GM23248 (cell line): ENCODE measurements at regions not wholly inside any gene's neighbourhood (a gene's known extent, or its start where the extent isn't known, plus 50 kb on each side); places are given as distances from the start of the nearest gene placed in this dataset.

Source experiments
- DNase-seq: peaks from one replicate; pipeline ENCODE4 v3.0.0-alpha.2; 2015
- H2AFZ ChIP-seq: fragments of 200-600 bp; sonication (generic); 2 replicates; pipeline ENCODE4 v1.6.1; 2016; ENCODE audit warnings: antibody characterized with exemption
- H3F3A ChIP-seq: fragments of 200-600 bp; sonication (generic); 2 replicates; pipeline ENCODE4 v1.6.1; 2016; ENCODE audit warnings: mild to moderate bottlenecking, antibody characterized with exemption, mixed run types; ENCODE audit not compliant: insufficient read depth
- H3K27ac ChIP-seq: fragments of 200-600 bp; sonication (generic); 2 replicates; pipeline ENCODE4 v1.5.1; 2016; ENCODE audit warnings: mild to moderate bottlenecking
- H3K27me3 ChIP-seq: fragments of 200-600 bp; sonication (generic); replicated peaks from 2 replicates; pipeline ENCODE4 v1.6.1; 2016; ENCODE audit warnings: mild to moderate bottlenecking; ENCODE audit not compliant: insufficient read depth
- H3K36me3 ChIP-seq: fragments of 200-600 bp; sonication (generic); 2 replicates; pipeline ENCODE4 v1.6.1; 2016; ENCODE audit warnings: low read depth, mild to moderate bottlenecking
- H3K4me1 ChIP-seq: fragments of 200-600 bp; sonication (generic); 2 replicates; pipeline ENCODE4 v1.6.1; 2016; ENCODE audit warnings: mild to moderate bottlenecking; ENCODE audit not compliant: insufficient read depth
- H3K4me2 ChIP-seq: fragments of 200-600 bp; sonication (generic); one replicate; pipeline ENCODE4 v1.6.1; 2016; ENCODE audit warnings: mild to moderate bottlenecking; ENCODE audit not compliant: unreplicated experiment
- H3K4me3 ChIP-seq: fragments of 200-600 bp; sonication (generic); 2 replicates; pipeline ENCODE4 v1.5.1; 2016; ENCODE audit warnings: mild to moderate bottlenecking
- H3K79me2 ChIP-seq: fragments of 200-600 bp; sonication (generic); 2 replicates; pipeline ENCODE4 v1.6.1; 2016; ENCODE audit warnings: mild to moderate bottlenecking; ENCODE audit not compliant: insufficient read depth
- H3K9ac ChIP-seq: fragments of 200-600 bp; sonication (generic); 2 replicates; pipeline ENCODE4 v1.6.1; 2016; ENCODE audit warnings: mild to moderate bottlenecking
- H3K9me2 ChIP-seq: fragments of 200-600 bp; sonication (generic); 2 replicates; pipeline ENCODE4 v1.6.1; 2016; ENCODE audit warnings: mixed run types, mild to moderate bottlenecking, moderate library complexity; ENCODE audit not compliant: insufficient read depth
- H3K9me3 ChIP-seq: fragments of 200-600 bp; sonication (generic); one replicate; pipeline ENCODE4 v1.6.1; 2017; ENCODE audit warnings: low read depth
- H4K20me1 ChIP-seq: fragments of 200-600 bp; sonication (generic); 2 replicates; pipeline ENCODE4 v1.6.0; 2016; ENCODE audit not compliant: insufficient read depth
- EZH2 ChIP-seq: fragments of 200-600 bp; sonication (generic); IDR thresholded peaks from 2 replicates; pipeline ENCODE4 v1.6.1; 2018; ENCODE audit warnings: antibody characterized with exemption, mild to moderate bottlenecking; ENCODE audit not compliant: insufficient read depth, poor library complexity, severe bottlenecking
- EZH2phosphoT487 ChIP-seq: fragments of 200-600 bp; sonication (generic); IDR thresholded peaks from 2 replicates; pipeline ENCODE4 v1.6.1; 2018; ENCODE audit warnings: antibody characterized with exemption, moderate library complexity, mild to moderate bottlenecking, low read depth; ENCODE audit not compliant: insufficient read depth
- WGBS, 2 experiments: methylation state at CpG; one replicate each; pipeline ENCODE4 v1.1.6; 2015 to 2017; ENCODE audit warnings: low lambda C conversion rate in 2 of 2, low coverage in 1 of 2; ENCODE audit errors: missing lambda C conversion rate in 2 of 2; 5-methylcytosine and 5-hydroxymethylcytosine counted together
- in situ Hi-C: fragments of 300-500 bp; cut with MboI; formaldehyde crosslinking; loops from 2 replicates; pipeline ENCODE4 v1.15.0; 2020

- Histone ChIP-seq H3K4me2 (no peak overlapping the region), H3K9ac (no peak overlapping the region), H3K9me3 (no peaks in the 10 kb centered on the region), H2AFZ (no peak overlapping the region), H3K9me2 (no peaks in the 10 kb centered on the region), H3K27me3 (no peaks in the 10 kb centered on the region), H3K27ac (no peak overlapping the region), H3K36me3 (no peaks in the 10 kb centered on the region), H3F3A (no peaks in the 10 kb centered on the region), H3K4me1 (no peaks in the 10 kb centered on the region), H3K4me3 (no peak overlapping the region), H4K20me1 (no peaks in the 10 kb centered on the region), H3K79me2 (no peaks in the 10 kb centered on the region)
- peak; percentile 25 for DNase-seq
- TF ChIP-seq EZH2phosphoT487, result no peak
- TF ChIP-seq EZH2, result no peak
- in situ Hi-C loops, result no loop called here
- WGBS, 2 experiments, result 41 to 47% methylated on average over 4 of the region's 4 CpGs
These were observed 171.1 kb downstream of the DACT1 start for GRCh38 chr14:58808828-58809227.

GRCh38 chr14:58809520-58809919 is 171.8 kb downstream of the DACT1 start:
- no peak for DNase-seq
- Histone ChIP-seq H3K4me3 (no peak overlapping the region), H3K4me1 (0 out of 2 replicates have a peak, but pooled peaks cover under 1% of the 10 kb centered on the region), H3K27me3 (no peaks in the 10 kb centered on the region), H3F3A (0 out of 2 replicates have a peak, but pooled peaks cover under 1% of the 10 kb centered on the region), H3K9me2 (no peaks in the 10 kb centered on the region), H4K20me1 (no peaks in the 10 kb centered on the region), H2AFZ (no peak overlapping the region), H3K79me2 (no peaks in the 10 kb centered on the region), H3K9ac (no peak overlapping the region), H3K9me3 (no peaks in the 10 kb centered on the region), H3K36me3 (no peaks in the 10 kb centered on the region), H3K4me2 (no peak overlapping the region), H3K27ac (no peak overlapping the region)
- TF ChIP-seq EZH2phosphoT487, result no peak
- TF ChIP-seq EZH2, result no peak
- 92 to 95% methylated on average over 1 of the region's 1 CpG for WGBS, 2 experiments
- in situ Hi-C loops, result no loop called here

- WGBS, 2 experiments, result 66 to 72% methylated on average over 3 of the region's 3 CpGs
- H3K27ac ChIP-seq, result no peak overlapping the region
- H3K79me2 ChIP-seq, result no peaks in the 10 kb centered on the region
- peaks cover 28% of the 10 kb centered on the region for H3K4me1 ChIP-seq
- H2AFZ ChIP-seq, result no peak overlapping the region
- no peak overlapping the region for H3K4me3 ChIP-seq
- TF ChIP-seq EZH2 (no peak), EZH2phosphoT487 (no peak)
- H3K9me3 ChIP-seq, result no peaks in the 10 kb centered on the region
- H3K36me3 ChIP-seq, result no peaks in the 10 kb centered on the region
- H3K27me3 ChIP-seq, result no peaks in the 10 kb centered on the region
- in situ Hi-C loops, result no loop called here
- no peak overlapping the region for H3K9ac ChIP-seq
- H3K9me2 ChIP-seq, result no peaks in the 10 kb centered on the region
- H3F3A ChIP-seq, result peaks cover 15% of the 10 kb centered on the region
- H4K20me1 ChIP-seq, result no peaks in the 10 kb centered on the region
- no peak overlapping the region for H3K4me2 ChIP-seq
- no peak for DNase-seq
These were observed 174.5 kb downstream of the DACT1 start for GRCh38 chr14:58812050-58812910.

- Histone ChIP-seq H3K9me2 (no peaks in the 10 kb centered on the region), H4K20me1 (no peaks in the 10 kb centered on the region), H2AFZ (no peak overlapping the region), H3K9me3 (no peaks in the 10 kb centered on the region), H3K79me2 (no peaks in the 10 kb centered on the region), H3K36me3 (no peaks in the 10 kb centered on the region), H3K4me1 (peaks cover 42% of the 10 kb centered on the region), H3K9ac (no peak overlapping the region), H3F3A (peaks cover 23% of the 10 kb centered on the region), H3K4me2 (no peak overlapping the region), H3K4me3 (no peak overlapping the region), H3K27ac (no peak overlapping the region), H3K27me3 (no peaks in the 10 kb centered on the region)
- WGBS, 2 experiments, result 99 to 100% methylated on average over 2 of the region's 2 CpGs
- no peak for DNase-seq
- in situ Hi-C loops, result no loop called here
- TF ChIP-seq EZH2 (no peak), EZH2phosphoT487 (no peak)
These were observed 176.0 kb downstream of the DACT1 start for GRCh38 chr14:58813745-58814144.
